AG10803 (cell line): ENCODE measurements at regions not wholly inside any gene's neighbourhood (a gene's known extent, or its start where the extent isn't known, plus 50 kb on each side); places are given as distances from the start of the nearest gene placed in this dataset.

Experiments used
- DNase-seq: peaks from one replicate; pipeline ENCODE4 v3.0.0; 2010; ENCODE audit warnings: low read depth
- H3K4me3 ChIP-seq: 2 replicates; pipeline ENCODE4 v1.5.1; 2011; ENCODE audit warnings: mild to moderate bottlenecking, low read length, control low read depth
- TF ChIP-seq, protein P1 (sequence below): conservative IDR thresholded peaks from 2 replicates; pipeline ENCODE4 v1.5.1; 2011; ENCODE audit warnings: mild to moderate bottlenecking, low read length, control low read depth, inconsistent platforms

DNA sequence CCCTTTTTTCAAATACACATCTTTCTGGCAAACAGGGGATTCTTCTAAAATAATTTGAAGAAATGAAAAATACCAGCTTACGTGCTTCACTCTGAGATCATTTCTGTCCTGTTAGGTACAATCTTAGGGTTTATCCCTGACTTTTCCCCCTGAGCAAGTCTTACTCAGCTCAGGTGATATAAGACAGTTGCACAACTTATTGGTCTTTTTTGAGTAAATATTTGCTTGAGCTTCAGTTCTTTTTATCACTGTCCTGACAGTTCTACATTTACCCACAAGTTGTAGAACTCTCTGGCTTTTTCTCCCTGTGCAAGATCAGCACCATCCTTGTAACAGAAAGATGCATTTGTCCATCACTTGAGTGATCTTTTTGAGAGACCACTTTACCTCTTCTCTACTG, 84.9 kb downstream of the MID1IP1 start:
- TF ChIP-seq, protein P1, sequence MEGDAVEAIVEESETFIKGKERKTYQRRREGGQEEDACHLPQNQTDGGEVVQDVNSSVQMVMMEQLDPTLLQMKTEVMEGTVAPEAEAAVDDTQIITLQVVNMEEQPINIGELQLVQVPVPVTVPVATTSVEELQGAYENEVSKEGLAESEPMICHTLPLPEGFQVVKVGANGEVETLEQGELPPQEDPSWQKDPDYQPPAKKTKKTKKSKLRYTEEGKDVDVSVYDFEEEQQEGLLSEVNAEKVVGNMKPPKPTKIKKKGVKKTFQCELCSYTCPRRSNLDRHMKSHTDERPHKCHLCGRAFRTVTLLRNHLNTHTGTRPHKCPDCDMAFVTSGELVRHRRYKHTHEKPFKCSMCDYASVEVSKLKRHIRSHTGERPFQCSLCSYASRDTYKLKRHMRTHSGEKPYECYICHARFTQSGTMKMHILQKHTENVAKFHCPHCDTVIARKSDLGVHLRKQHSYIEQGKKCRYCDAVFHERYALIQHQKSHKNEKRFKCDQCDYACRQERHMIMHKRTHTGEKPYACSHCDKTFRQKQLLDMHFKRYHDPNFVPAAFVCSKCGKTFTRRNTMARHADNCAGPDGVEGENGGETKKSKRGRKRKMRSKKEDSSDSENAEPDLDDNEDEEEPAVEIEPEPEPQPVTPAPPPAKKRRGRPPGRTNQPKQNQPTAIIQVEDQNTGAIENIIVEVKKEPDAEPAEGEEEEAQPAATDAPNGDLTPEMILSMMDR: no peak
- no peak overlapping the region for H3K4me3 ChIP-seq
- no peak for DNase-seq

DNA sequence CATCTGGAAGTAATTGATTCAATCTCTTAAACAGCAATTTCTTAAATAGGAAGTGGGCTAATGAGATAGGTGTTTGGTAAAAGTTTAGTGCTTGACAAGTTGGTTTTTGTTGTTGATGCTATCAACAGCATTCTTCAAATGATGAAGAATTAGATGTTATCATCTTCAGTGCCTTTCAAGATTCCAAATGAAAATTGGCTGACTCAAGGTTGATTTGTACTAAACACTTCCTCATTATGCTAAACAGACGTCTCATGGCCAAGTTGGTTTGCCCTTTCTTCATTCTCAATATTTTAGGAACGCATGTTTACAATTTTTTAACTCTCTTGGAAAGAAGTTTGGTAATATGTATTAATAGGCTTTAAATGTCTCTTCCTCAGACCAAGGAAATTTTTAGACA, 86.0 kb downstream of the MID1IP1 start:
- TF ChIP-seq, protein P1: no peak
- DNase-seq: no peak
- no peak overlapping the region for H3K4me3 ChIP-seq

DNA sequence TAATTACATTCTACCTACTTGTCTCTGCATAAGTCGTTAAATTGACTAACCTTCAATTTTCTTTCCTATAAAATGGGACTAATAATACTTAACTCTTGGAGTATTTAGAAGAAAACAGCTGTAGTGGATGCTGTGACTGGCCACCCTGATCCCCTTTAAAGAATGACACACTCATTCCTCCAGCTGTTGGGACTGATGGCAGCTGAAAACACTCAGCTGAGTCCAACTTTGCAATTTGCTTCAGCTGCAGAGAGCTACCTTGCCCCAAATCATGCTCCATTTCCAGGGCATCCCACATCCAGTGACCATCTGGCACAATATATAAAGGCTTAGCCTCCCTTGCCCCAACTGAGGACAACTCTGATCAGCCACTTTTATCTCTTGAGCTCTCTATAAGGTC, 89.1 kb downstream of the MID1IP1 start:
- H3K4me3 ChIP-seq: no peak overlapping the region
- no peak for DNase-seq
- TF ChIP-seq, protein P1: no peak

DNA sequence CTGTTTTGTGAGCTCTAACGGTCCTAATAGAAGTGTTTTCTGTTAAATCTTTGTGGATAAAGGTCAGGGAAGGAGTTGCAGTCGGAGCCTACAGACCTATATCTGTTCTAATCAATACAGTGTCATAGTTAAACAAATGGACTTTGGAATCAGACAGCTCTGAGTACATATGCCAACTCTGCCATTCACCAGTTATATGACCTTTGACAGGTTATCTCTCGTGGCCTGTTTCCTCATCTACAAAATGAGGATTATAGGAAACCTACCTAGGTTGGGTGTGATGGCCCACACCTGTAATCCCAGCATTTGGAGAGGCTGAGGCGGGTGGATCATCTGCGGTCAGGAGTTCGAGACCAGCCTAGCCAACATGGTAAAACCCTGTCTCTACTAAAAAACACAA, 89.7 kb downstream of the MID1IP1 start:
- TF ChIP-seq, protein P1: no peak
- no peak overlapping the region for H3K4me3 ChIP-seq
- no peak for DNase-seq

DNA sequence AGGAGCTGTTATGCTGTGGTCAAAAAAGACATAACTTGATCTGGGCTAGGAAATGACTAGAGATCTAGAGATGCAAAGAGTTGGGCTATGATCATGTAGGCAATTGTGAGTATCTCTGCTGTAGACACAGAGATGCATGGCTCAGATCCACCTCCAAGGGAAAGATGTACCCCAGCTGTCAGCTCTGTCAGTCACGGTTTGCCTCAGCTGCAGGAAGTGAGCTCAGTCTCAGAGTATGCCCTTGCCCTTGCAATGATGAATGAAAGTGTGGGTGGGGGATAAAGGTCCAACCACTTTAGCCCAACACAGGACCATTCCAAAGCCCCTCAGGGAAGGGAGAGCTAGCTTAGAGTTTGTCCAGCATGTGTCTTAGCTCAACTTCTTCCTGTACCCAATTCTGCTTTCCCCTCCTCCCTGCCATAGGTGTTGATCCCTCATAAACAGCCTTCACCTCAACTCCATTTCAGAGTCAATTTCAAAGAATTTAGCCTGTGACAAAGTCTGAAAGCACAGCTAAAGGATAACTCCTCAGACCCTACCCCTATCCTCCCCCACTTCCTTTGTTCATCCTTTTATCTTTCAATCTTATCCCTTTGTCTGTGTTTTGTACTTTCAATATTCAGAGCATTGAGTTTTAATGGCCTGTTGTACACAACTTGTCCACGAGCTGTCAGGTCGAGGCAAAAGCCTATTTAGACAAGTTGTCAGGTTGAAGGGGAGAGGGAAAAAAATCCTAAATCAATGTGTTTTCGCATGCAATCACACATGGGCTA, 90.6 kb downstream of the MID1IP1 start:
- TF ChIP-seq, protein P1: no peak
- DNase-seq: peak; percentile 15

DNA sequence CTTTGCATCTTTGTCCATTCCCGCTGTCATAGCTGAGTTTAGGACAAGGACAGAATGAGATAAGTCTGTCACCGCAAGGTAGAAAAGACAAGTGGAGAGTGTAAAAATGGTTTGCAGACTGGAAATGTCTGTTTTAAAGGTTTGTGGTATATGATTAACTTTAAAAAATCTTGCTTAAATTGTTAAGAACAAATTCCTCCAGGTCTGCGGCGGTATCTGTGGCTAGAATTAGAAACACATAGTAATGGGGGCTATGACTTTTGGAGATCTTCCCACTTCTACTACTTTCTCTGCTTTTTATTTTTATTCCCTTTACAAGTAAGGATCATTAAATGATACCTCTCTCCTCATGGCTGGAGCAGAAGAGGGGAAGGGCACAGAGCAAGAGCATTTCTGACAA, 92.2 kb downstream of the MID1IP1 start:
- DNase-seq: peak; percentile 9
- no peak overlapping the region for H3K4me3 ChIP-seq
- TF ChIP-seq, protein P1: no peak

More for the DNA sequence above, 90.6 kb downstream of the MID1IP1 start:
- H3K4me3 ChIP-seq: no peak overlapping the region

DNA sequence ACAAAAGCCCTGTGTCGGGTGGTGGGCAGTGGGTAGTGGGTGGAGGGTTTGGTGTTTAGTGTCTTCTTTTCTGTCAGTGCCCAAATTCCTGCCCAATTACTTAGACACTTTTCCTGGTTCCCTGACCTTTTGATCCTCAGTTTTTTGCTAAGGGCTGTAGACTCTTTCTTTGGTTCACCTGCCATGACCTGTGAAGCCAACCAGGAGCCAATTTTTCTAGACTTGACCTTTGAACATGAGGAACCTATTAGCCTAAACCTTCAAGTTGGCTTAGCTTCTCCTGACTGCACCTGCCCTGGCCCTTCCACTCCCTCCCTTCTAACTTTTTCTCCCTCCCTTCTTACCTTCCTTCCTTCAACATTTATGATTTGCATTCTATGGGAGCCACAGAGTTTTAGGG, 94.5 kb downstream of the MID1IP1 start:
- no peak overlapping the region for H3K4me3 ChIP-seq
- DNase-seq: no peak
- TF ChIP-seq, protein P1: no peak
